ENCODE measurements at regions not wholly inside any gene's neighbourhood (a gene's known extent, or its start where the extent isn't known, plus 50 kb on each side); places are given as distances from the start of the nearest gene placed in this dataset.

DNA sequence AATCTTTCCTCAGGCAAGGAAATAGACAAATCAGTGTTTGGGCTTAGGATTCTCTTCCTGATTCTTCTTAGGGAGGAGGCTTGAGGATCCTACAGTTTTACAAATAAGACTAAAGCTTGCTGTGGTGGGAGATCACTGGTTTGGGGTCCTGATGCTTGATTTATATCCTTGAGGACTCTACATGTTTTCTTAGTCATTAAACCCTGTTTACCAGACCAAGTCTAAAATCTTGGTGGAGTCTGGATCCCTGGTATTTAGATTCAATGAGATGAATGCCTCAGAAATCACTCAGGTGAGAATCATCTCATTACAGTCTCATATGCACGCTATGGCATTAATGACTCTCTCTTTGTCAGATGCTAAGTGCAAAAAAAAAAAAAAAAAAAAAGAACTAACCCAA lies 304.3 kb upstream of the SALL1 start:
- Histone ChIP-seq H3K9me3 (ENCODE audit: control insufficient read depth, low read length) (no peaks in the 10 kb centered on the region), H3K4me3 (ENCODE audit: insufficient read depth, low read depth, low read length) (no peak overlapping the region), H3K27ac (ENCODE audit: insufficient read depth, low read depth, low read length, poor library complexity, severe bottlenecking) (no peak overlapping the region), H3K4me1 (ENCODE audit: control insufficient read depth, insufficient read depth, low read length) (peaks cover 8% of the 10 kb centered on the region), H3K27me3 (ENCODE audit: control insufficient read depth, insufficient read depth, low read length, poor library complexity, severe bottlenecking) (no peaks in the 10 kb centered on the region), H3K36me3 (ENCODE audit: control insufficient read depth, insufficient read depth, low read length) (no peaks in the 10 kb centered on the region)
- WGBS, 2 experiments = 92 to 100% methylated on average over 1 of the region's 1 CpG

DNA sequence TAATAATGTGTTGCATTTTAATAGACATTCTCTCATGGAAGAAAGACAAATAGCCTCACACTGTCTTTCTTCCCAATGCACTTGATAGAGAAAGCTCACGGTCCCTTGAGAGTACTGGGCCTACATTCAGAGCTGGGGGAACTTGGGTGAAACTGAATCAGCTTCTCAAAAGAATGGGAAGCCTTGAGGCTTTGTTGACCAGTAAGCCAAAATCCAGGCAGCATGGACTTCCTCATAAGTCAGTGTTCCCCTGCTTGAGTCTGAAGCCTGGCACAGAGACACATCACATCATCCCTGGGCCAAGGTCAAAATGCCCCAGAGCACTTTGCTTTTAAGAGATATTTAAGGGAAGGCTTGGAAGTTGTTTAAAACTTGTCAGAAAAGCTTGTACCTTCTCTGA lies 302.2 kb upstream of the SALL1 start:
- Histone ChIP-seq H3K27me3 (ENCODE audit: control insufficient read depth, insufficient read depth, low read length, poor library complexity, severe bottlenecking) (no peaks in the 10 kb centered on the region), H3K9me3 (ENCODE audit: control insufficient read depth, low read length) (no peaks in the 10 kb centered on the region), H3K36me3 (ENCODE audit: control insufficient read depth, insufficient read depth, low read length) (no peaks in the 10 kb centered on the region), H3K27ac (ENCODE audit: insufficient read depth, low read depth, low read length, poor library complexity, severe bottlenecking) (no peak overlapping the region), H3K4me1 (ENCODE audit: control insufficient read depth, insufficient read depth, low read length) (peaks cover 17% of the 10 kb centered on the region), H3K4me3 (ENCODE audit: insufficient read depth, low read depth, low read length) (no peak overlapping the region)
- WGBS, 2 experiments = 88 to 95% methylated on average over 1 of the region's 1 CpG

DNA sequence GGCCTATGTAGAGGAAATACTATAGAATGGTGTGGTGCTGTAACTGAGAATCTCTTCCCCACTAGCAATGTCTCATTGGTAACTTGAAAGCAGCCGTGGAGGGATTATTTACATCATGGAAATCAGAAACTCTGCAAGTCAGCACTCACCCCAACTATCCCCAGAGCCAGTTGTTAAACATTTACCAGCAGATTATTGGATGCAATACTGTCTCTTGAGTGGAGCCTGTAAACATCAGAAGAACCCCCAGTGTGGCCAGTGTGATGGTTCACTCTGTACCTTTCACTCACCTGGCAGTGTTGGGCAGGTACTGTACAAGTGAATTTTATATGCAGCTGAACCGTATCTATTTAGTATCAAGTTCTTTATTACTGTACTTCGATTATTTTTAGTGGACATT lies 299.8 kb upstream of the SALL1 start:
- H3K4me3 ChIP-seq (ENCODE audit: insufficient read depth, low read depth, low read length) = no peak overlapping the region
- H3K27me3 ChIP-seq (ENCODE audit: control insufficient read depth, insufficient read depth, low read length, poor library complexity, severe bottlenecking) = no peaks in the 10 kb centered on the region
- no peaks in the 10 kb centered on the region for H3K9me3 ChIP-seq (ENCODE audit: control insufficient read depth, low read length)
- no peak overlapping the region for H3K27ac ChIP-seq (ENCODE audit: insufficient read depth, low read depth, low read length, poor library complexity, severe bottlenecking)
- WGBS, 2 experiments = 85 to 91% methylated on average over 3 of the region's 3 CpGs
- H3K36me3 ChIP-seq (ENCODE audit: control insufficient read depth, insufficient read depth, low read length) = no peaks in the 10 kb centered on the region
- peaks cover 14% of the 10 kb centered on the region for H3K4me1 ChIP-seq (ENCODE audit: control insufficient read depth, insufficient read depth, low read length)

DNA sequence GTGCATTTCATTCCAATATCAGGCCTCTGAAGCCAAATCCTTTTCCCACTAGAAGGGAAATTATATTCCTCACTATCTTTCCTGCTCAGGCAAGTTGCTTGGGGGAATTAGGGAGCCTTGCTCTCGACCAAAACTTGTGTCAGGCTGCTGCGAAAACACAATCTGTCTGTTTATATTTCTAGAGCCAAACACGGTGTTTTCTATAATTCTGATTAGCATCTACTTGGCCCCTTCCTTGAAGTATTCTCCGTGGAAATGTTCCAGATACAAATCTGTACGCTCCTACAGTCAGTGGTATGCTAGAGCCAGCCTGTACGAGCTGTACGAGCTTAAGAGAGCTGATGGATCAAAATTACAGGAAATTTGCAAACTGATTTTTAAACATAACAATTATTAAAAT lies 299.3 kb upstream of the SALL1 start:
- Histone ChIP-seq H3K36me3 (ENCODE audit: control insufficient read depth, insufficient read depth, low read length) (no peaks in the 10 kb centered on the region), H3K4me3 (ENCODE audit: insufficient read depth, low read depth, low read length) (no peak overlapping the region), H3K27ac (ENCODE audit: insufficient read depth, low read depth, low read length, poor library complexity, severe bottlenecking) (no peak overlapping the region), H3K9me3 (ENCODE audit: control insufficient read depth, low read length) (no peaks in the 10 kb centered on the region), H3K4me1 (ENCODE audit: control insufficient read depth, insufficient read depth, low read length) (peaks cover 14% of the 10 kb centered on the region), H3K27me3 (ENCODE audit: control insufficient read depth, insufficient read depth, low read length, poor library complexity, severe bottlenecking) (no peaks in the 10 kb centered on the region)
- WGBS, 2 experiments = 87 to 95% methylated on average over 7 of the region's 7 CpGs

DNA sequence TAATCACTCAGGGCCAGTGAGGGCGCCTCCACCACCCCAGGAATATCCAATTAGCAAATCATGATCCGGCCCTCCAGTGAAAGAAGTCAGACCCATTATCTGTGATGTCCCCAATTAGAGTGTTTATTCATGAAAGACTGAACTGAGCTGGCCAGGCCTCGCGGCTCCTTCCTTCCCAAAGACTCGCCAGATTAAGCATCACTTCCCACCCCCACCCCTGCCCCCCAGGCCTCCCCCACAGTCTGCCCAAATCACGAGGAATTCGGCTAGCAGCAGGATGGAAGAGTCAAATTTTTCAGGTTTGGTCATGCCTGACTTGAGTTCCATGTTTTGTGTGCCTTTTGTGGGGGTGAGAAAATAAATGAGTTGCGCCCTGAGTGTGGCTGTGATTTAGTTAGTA lies 298.4 kb upstream of the SALL1 start:
- H3K4me3 ChIP-seq (ENCODE audit: insufficient read depth, low read depth, low read length) = no peak overlapping the region
- H3K4me1 ChIP-seq (ENCODE audit: control insufficient read depth, insufficient read depth, low read length) = peaks cover 14% of the 10 kb centered on the region
- H3K36me3 ChIP-seq (ENCODE audit: control insufficient read depth, insufficient read depth, low read length) = no peaks in the 10 kb centered on the region
- 58 to 65% methylated on average over 8 of the region's 8 CpGs for WGBS, 2 experiments
- H3K27me3 ChIP-seq (ENCODE audit: control insufficient read depth, insufficient read depth, low read length, poor library complexity, severe bottlenecking) = no peaks in the 10 kb centered on the region
- H3K9me3 ChIP-seq (ENCODE audit: control insufficient read depth, low read length) = no peaks in the 10 kb centered on the region
- no peak overlapping the region for H3K27ac ChIP-seq (ENCODE audit: insufficient read depth, low read depth, low read length, poor library complexity, severe bottlenecking)

DNA sequence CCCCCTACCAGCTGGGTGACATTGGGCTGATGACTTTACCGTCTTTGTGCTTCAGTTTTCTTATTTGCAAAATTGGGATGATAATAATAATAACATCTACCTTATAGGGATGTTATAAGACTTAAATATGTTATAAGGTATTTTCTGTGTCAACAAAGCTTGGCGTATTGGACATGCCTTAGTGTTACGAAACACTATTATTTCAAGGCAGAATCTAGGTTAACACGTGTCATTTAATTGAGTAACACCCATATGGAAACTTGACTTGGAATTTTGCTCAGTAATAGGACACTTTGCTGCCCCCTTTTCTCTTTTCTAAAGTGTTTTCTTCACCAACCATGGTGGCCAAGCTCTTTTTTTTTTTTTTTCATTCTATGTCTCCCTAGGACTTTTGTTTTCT lies 294.2 kb upstream of the SALL1 start:
- no peaks in the 10 kb centered on the region for H3K9me3 ChIP-seq (ENCODE audit: control insufficient read depth, low read length)
- H3K27ac ChIP-seq (ENCODE audit: insufficient read depth, low read depth, low read length, poor library complexity, severe bottlenecking) = no peak overlapping the region
- no peaks in the 10 kb centered on the region for H3K27me3 ChIP-seq (ENCODE audit: control insufficient read depth, insufficient read depth, low read length, poor library complexity, severe bottlenecking)
- peaks cover 26% of the 10 kb centered on the region for H3K4me1 ChIP-seq (ENCODE audit: control insufficient read depth, insufficient read depth, low read length)
- H3K36me3 ChIP-seq (ENCODE audit: control insufficient read depth, insufficient read depth, low read length) = no peaks in the 10 kb centered on the region
- no peak overlapping the region for H3K4me3 ChIP-seq (ENCODE audit: insufficient read depth, low read depth, low read length)
- WGBS, 2 experiments = 63 to 64% methylated on average over 3 of the region's 4 CpGs

DNA sequence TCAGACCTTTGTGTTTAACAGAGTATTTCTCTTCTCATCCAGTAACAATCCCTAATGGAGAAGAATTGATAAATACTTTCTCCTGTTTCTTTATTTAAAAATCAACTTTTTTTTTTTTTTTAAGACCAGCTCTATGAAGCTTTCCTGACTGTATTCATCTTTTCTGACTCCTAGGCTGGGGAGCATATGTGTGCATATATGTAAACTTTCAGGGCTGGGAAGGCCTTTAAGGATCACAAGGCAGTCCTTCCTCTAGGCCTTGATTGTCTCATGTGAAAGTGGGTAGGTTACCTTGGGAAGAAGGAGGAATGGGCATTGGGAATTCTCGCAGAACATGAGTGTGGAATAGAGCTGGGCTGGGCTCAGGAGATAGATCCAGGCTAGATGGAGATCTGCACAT lies 292.9 kb upstream of the SALL1 start:
- H3K4me3 ChIP-seq (ENCODE audit: insufficient read depth, low read depth, low read length) = no peak overlapping the region
- no peaks in the 10 kb centered on the region for H3K36me3 ChIP-seq (ENCODE audit: control insufficient read depth, insufficient read depth, low read length)
- no peaks in the 10 kb centered on the region for H3K9me3 ChIP-seq (ENCODE audit: control insufficient read depth, low read length)
- H3K4me1 ChIP-seq (ENCODE audit: control insufficient read depth, insufficient read depth, low read length) = peaks cover 25% of the 10 kb centered on the region
- no peaks in the 10 kb centered on the region for H3K27me3 ChIP-seq (ENCODE audit: control insufficient read depth, insufficient read depth, low read length, poor library complexity, severe bottlenecking)
- no peak overlapping the region for H3K27ac ChIP-seq (ENCODE audit: insufficient read depth, low read depth, low read length, poor library complexity, severe bottlenecking)
- WGBS, 2 experiments = 83 to 92% methylated on average over 1 of the region's 1 CpG

DNA sequence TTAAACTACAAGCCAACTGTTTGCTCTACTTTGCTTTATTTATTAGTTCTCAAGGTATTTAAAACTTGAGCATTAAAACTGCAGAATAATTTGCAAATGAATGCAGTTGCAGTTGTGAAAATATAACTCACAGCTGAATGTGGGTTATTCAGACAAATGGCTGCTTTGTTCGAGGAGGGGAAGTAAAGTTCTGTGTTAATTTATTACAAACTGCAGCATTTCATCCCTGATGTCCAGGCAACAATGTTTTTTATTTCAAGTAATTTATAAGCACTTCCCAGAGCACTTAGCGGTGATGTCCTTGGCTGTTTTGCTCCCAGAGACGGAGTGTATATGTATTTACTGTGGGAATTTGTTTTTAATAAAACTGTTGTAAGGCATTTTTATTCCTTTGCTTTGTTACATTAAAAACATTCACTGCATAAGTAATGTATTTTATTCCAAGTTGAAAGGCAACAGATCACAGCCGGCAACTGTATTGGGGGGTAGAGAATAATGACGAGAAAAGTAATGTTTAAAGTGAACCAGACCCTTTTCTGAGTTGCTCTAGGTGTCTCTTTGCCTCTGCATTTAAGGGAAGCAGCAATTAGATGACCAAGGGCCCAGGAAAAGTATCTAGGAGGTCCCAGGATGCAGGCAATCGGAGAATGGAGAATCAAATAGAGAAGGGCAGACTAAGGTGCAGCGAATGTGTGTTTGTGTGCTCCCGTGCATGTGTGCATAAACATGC lies 291.2 kb upstream of the SALL1 start:
- H3K27ac ChIP-seq (ENCODE audit: insufficient read depth, low read depth, low read length, poor library complexity, severe bottlenecking) = no peak overlapping the region
- 62 to 77% methylated on average over 6 to 8 of the region's 8 CpGs for WGBS, 2 experiments
- H3K36me3 ChIP-seq (ENCODE audit: control insufficient read depth, insufficient read depth, low read length) = no peaks in the 10 kb centered on the region
- H3K9me3 ChIP-seq (ENCODE audit: control insufficient read depth, low read length) = no peaks in the 10 kb centered on the region
- no peak overlapping the region for H3K4me3 ChIP-seq (ENCODE audit: insufficient read depth, low read depth, low read length)
- H3K4me1 ChIP-seq (ENCODE audit: control insufficient read depth, insufficient read depth, low read length) = peaks cover 21% of the 10 kb centered on the region
- no peaks in the 10 kb centered on the region for H3K27me3 ChIP-seq (ENCODE audit: control insufficient read depth, insufficient read depth, low read length, poor library complexity, severe bottlenecking)

DNA sequence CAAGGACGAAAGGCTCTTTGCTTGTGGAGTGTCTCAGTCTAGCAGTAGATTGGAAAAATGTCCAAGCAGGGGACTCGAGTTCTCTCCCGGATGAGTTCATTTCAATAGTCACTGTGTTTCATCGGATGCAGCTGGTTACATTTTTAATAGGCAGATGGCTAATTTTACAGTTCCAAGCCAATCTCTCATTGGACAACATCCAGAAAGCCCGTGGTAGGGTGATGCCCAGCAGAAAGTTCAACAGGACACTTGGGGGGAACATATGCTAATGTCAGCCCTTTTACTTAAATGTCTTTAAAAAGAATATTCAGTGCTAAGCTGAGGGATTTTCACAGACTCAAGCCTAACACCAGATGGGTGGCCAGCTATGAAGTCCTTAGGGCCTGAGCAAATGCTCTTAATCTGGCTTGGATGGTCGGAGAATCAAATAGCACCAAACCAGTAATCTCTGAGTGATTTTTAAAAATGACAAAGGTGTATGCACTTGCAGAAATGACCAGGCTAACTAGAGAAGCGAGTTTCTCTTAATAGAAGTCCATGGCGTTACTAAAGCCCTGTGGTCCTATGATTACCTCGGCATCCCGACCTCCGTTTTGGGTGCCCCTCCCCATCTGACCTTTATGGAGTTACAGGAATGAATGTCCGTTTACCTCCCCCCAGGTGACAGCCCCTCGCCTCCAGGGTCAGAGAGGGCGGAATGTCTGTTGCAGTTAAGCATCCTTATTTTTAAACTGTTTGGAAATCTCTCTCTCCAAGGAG lies 289.2 kb upstream of the SALL1 start:
- no peaks in the 10 kb centered on the region for H3K27me3 ChIP-seq (ENCODE audit: control insufficient read depth, insufficient read depth, low read length, poor library complexity, severe bottlenecking)
- no peak overlapping the region for H3K27ac ChIP-seq (ENCODE audit: insufficient read depth, low read depth, low read length, poor library complexity, severe bottlenecking)
- 33 to 35% methylated on average over 14 of the region's 14 CpGs for WGBS, 2 experiments
- H3K36me3 ChIP-seq (ENCODE audit: control insufficient read depth, insufficient read depth, low read length) = no peaks in the 10 kb centered on the region
- H3K4me3 ChIP-seq (ENCODE audit: insufficient read depth, low read depth, low read length) = no peak overlapping the region
- H3K9me3 ChIP-seq (ENCODE audit: control insufficient read depth, low read length) = no peaks in the 10 kb centered on the region
- peaks cover 21% of the 10 kb centered on the region for H3K4me1 ChIP-seq (ENCODE audit: control insufficient read depth, insufficient read depth, low read length)

DNA sequence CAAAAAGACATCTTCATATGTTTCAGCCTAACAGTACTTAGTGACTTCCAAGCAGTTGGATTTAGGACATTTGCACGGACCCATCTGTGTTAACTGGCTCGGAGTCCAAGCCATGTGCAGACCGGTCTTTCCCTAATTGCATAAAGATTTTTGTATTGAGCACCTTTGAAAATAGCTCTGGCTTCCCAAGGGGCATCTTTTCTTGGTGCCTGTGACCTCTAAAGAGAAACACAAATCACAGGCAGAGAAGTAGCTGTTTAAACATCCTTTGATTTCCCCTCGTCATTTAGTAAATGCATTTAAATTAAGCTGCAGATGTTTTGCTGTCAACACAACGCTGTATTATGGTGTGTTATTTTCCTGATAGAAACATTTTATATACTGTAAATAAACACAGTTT lies 288.2 kb upstream of the SALL1 start:
- no peaks in the 10 kb centered on the region for H3K27me3 ChIP-seq (ENCODE audit: control insufficient read depth, insufficient read depth, low read length, poor library complexity, severe bottlenecking)
- H3K4me3 ChIP-seq (ENCODE audit: insufficient read depth, low read depth, low read length) = no peak overlapping the region
- H3K4me1 ChIP-seq (ENCODE audit: control insufficient read depth, insufficient read depth, low read length) = peaks cover 21% of the 10 kb centered on the region
- 84 to 87% methylated on average over 4 of the region's 5 CpGs for WGBS, 2 experiments
- no peaks in the 10 kb centered on the region for H3K9me3 ChIP-seq (ENCODE audit: control insufficient read depth, low read length)
- H3K27ac ChIP-seq (ENCODE audit: insufficient read depth, low read depth, low read length, poor library complexity, severe bottlenecking) = no peak overlapping the region
- H3K36me3 ChIP-seq (ENCODE audit: control insufficient read depth, insufficient read depth, low read length) = no peaks in the 10 kb centered on the region
